ENCODE measurements at regions not wholly inside any gene's neighbourhood (a gene's known extent, or its start where the extent isn't known, plus 50 kb on each side); places are given as distances from the start of the nearest gene placed in this dataset.

- TF ChIP-seq, protein P1, sequence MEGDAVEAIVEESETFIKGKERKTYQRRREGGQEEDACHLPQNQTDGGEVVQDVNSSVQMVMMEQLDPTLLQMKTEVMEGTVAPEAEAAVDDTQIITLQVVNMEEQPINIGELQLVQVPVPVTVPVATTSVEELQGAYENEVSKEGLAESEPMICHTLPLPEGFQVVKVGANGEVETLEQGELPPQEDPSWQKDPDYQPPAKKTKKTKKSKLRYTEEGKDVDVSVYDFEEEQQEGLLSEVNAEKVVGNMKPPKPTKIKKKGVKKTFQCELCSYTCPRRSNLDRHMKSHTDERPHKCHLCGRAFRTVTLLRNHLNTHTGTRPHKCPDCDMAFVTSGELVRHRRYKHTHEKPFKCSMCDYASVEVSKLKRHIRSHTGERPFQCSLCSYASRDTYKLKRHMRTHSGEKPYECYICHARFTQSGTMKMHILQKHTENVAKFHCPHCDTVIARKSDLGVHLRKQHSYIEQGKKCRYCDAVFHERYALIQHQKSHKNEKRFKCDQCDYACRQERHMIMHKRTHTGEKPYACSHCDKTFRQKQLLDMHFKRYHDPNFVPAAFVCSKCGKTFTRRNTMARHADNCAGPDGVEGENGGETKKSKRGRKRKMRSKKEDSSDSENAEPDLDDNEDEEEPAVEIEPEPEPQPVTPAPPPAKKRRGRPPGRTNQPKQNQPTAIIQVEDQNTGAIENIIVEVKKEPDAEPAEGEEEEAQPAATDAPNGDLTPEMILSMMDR (IDR thresholded peaks at IDR 0.05; ENCODE audit: insufficient read depth, low read depth, low read length, missing control alignments), result no peak
- H3K4me3 ChIP-seq (ENCODE audit: low read depth, low read length), result no peak overlapping the region
- DNase-seq (ENCODE audit: low read depth), result no peak
These were observed 141.1 kb downstream of the NDUFA12 start for GRCh38 chr12:94862421-94862820.

- no peak overlapping the region for H3K4me3 ChIP-seq (ENCODE audit: low read depth, low read length)
- TF ChIP-seq, protein P1 (IDR thresholded peaks at IDR 0.05; ENCODE audit: insufficient read depth, low read depth, low read length, missing control alignments), result no peak
- no peak for DNase-seq (ENCODE audit: low read depth)
These were observed 147.2 kb downstream of the NDUFA12 start for GRCh38 chr12:94856324-94856723.

GRCh38 chr12:94855853-94856252, 147.6 kb downstream of the NDUFA12 start:
- TF ChIP-seq, protein P1 (IDR thresholded peaks at IDR 0.05; ENCODE audit: insufficient read depth, low read depth, low read length, missing control alignments), result no peak
- H3K4me3 ChIP-seq (ENCODE audit: low read depth, low read length), result no peak overlapping the region
- DNase-seq (ENCODE audit: low read depth), result no peak

- TF ChIP-seq, protein P1 (IDR thresholded peaks at IDR 0.05; ENCODE audit: insufficient read depth, low read depth, low read length, missing control alignments), result no peak
- H3K4me3 ChIP-seq (ENCODE audit: low read depth, low read length), result no peak overlapping the region
- no peak for DNase-seq (ENCODE audit: low read depth)
These were observed 152.0 kb downstream of the NDUFA12 start for GRCh38 chr12:94851396-94852028.

DNA sequence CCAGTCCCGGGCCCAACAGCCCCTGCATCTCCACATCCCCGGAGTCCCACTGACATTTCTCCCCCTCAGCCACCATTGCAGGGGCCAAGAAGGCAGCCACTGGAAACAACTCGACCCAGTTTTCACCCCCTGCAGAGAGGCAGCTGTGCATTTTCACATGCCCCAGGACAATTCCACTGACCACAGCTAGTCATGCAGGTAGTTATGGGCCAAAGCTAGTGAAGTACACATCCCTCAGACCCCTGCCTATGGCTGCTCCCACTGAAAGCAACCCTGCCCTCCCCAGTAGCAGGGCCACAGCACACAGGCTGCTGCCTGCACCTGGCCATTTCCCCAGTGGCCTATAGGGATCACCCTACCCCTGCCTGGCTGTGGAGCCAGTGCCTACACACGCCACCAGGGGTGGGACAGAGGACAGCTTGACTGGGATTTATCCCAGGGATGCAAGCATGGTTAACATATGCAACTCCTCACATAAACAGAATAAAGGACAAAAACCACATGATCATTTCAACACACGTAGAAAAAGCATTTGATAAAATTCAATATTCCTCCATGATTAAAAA, 154.0 kb downstream of the NDUFA12 start:
- no peak overlapping the region for H3K4me3 ChIP-seq (ENCODE audit: low read depth, low read length)
- TF ChIP-seq, protein P1 (IDR thresholded peaks at IDR 0.05; ENCODE audit: insufficient read depth, low read depth, low read length, missing control alignments), result no peak
- no peak for DNase-seq (ENCODE audit: low read depth)

- DNase-seq (ENCODE audit: low read depth), result no peak
- TF ChIP-seq, protein P1 (IDR thresholded peaks at IDR 0.05; ENCODE audit: insufficient read depth, low read depth, low read length, missing control alignments), result no peak
- no peak overlapping the region for H3K4me3 ChIP-seq (ENCODE audit: low read depth, low read length)
These were observed 154.5 kb downstream of the NDUFA12 start for GRCh38 chr12:94848966-94849365.

- TF ChIP-seq, protein P1 (IDR thresholded peaks at IDR 0.05; ENCODE audit: insufficient read depth, low read depth, low read length, missing control alignments), result no peak
- no peak overlapping the region for H3K4me3 ChIP-seq (ENCODE audit: low read depth, low read length)
- DNase-seq (ENCODE audit: low read depth), result no peak
These were observed 158.4 kb downstream of the NDUFA12 start for GRCh38 chr12:94845110-94845509.
